ENCODE measurements at regions not wholly inside any gene's neighbourhood (a gene's known extent, or its start where the extent isn't known, plus 50 kb on each side); places are given as distances from the start of the nearest gene placed in this dataset.

- DNase-seq, result no peak
These were observed 181.5 kb upstream of the TOPAZ1 start for GRCh38 chr3:44060164-44060563.

- DNase-seq, result no peak
These were observed 180.4 kb upstream of the TOPAZ1 start for GRCh38 chr3:44061268-44061667.

GRCh38 chr3:44061961-44062360 is 179.7 kb upstream of the TOPAZ1 start:
- DNase-seq, result no peak

GRCh38 chr3:44065311-44066094 is 176.2 kb upstream of the TOPAZ1 start:
- DNase-seq, result peak; percentile 11

GRCh38 chr3:44066806-44067205 is 174.9 kb upstream of the TOPAZ1 start:
- DNase-seq, result no peak

- no peak for DNase-seq
These were observed 174.3 kb upstream of the TOPAZ1 start for GRCh38 chr3:44067431-44067830.

GRCh38 chr3:44068753-44069152 is 172.9 kb upstream of the TOPAZ1 start:
- no peak for DNase-seq

GRCh38 chr3:44069276-44069675 is 172.4 kb upstream of the TOPAZ1 start:
- no peak for DNase-seq

- no peak for DNase-seq
These were observed 170.7 kb upstream of the TOPAZ1 start for GRCh38 chr3:44070841-44071546.

- DNase-seq, result no peak
These were observed 168.8 kb upstream of the TOPAZ1 start for GRCh38 chr3:44072601-44073540.

- DNase-seq, result no peak
These were observed 167.5 kb upstream of the TOPAZ1 start for GRCh38 chr3:44074181-44074580.

- DNase-seq, result no peak
These were observed 165.4 kb upstream of the TOPAZ1 start for GRCh38 chr3:44076221-44076829.

- DNase-seq, result no peak
These were observed 164.4 kb upstream of the TOPAZ1 start for GRCh38 chr3:44077267-44077666.

- no peak for DNase-seq
These were observed 162.8 kb upstream of the TOPAZ1 start for GRCh38 chr3:44078863-44079262.

GRCh38 chr3:44079916-44080315 is 161.8 kb upstream of the TOPAZ1 start:
- no peak for DNase-seq

- no peak for DNase-seq
These were observed 161.1 kb upstream of the TOPAZ1 start for GRCh38 chr3:44080474-44081072.

GRCh38 chr3:44090036-44090435 is 151.7 kb upstream of the TOPAZ1 start:
- no peak for DNase-seq

- no peak for DNase-seq
These were observed 149.2 kb upstream of the TOPAZ1 start for GRCh38 chr3:44092497-44092896.

GRCh38 chr3:44093531-44093930 is 148.2 kb upstream of the TOPAZ1 start:
- no peak for DNase-seq

GRCh38 chr3:44098656-44099415 is 142.8 kb upstream of the TOPAZ1 start:
- no peak for DNase-seq

GRCh38 chr3:44099566-44100297 is 142.0 kb upstream of the TOPAZ1 start:
- DNase-seq, result no peak
